Liver (tissue), 8 donors: ENCODE measurements at regions not wholly inside any gene's neighbourhood (a gene's known extent, or its start where the extent isn't known, plus 50 kb on each side); places are given as distances from the start of the nearest gene placed in this dataset.

ENCODE experiments used
- DNase-seq: peaks from one replicate; pipeline ENCODE4 v3.0.0-alpha.2; 2017; ENCODE audit warnings: low spot score
- H3K27ac ChIP-seq, 2 donors: one replicate each; pipeline ENCODE4 v1.7.0; 2013; ENCODE audit warnings: inconsistent platforms in 2 of 2, low read length in 2 of 2, control low read depth in 1 of 2, low read depth in 1 of 2, mild to moderate bottlenecking in 1 of 2
- H3K27me3 ChIP-seq, 4 donors: one replicate each; pipeline versions ENCODE4 v1.6.1 to v1.7.0; 2013; ENCODE audit warnings: low read length in 3 of 4, inconsistent platforms in 1 of 4, mild to moderate bottlenecking in 1 of 4, moderate library complexity in 1 of 4; ENCODE audit not compliant: control insufficient read depth in 4 of 4, insufficient read depth in 4 of 4
- H3K36me3 ChIP-seq, 4 donors: one replicate each; pipeline versions ENCODE4 v1.6.1 to v1.7.0; 2013; ENCODE audit warnings: low read length in 3 of 4, mild to moderate bottlenecking in 3 of 4, low read depth in 1 of 4, moderate library complexity in 1 of 4; ENCODE audit not compliant: control insufficient read depth in 4 of 4, insufficient read depth in 3 of 4
- H3K4me1 ChIP-seq, 4 donors: one replicate each; pipeline versions ENCODE4 v1.6.1 to v1.7.0; 2013; ENCODE audit warnings: low read length in 3 of 4, mild to moderate bottlenecking in 3 of 4, moderate library complexity in 1 of 4; ENCODE audit not compliant: control insufficient read depth in 4 of 4, insufficient read depth in 4 of 4
- H3K4me3 ChIP-seq, 3 donors: one replicate each; pipeline versions ENCODE4 v1.6.1 to v1.7.0; 2013; ENCODE audit warnings: low read length in 3 of 3, control low read depth in 1 of 3, low read depth in 1 of 3, mild to moderate bottlenecking in 1 of 3
- H3K9ac ChIP-seq, 2 donors: one replicate each; pipeline ENCODE4 v1.7.0; 2013; ENCODE audit warnings: low read length in 2 of 2, mild to moderate bottlenecking in 2 of 2, moderate library complexity in 2 of 2, control low read depth in 1 of 2, low read depth in 1 of 2
- H3K9me3 ChIP-seq, 4 donors: one replicate each; pipeline versions ENCODE4 v1.6.1 to v1.7.0; 2013; ENCODE audit warnings: low read length in 3 of 4; ENCODE audit not compliant: control insufficient read depth in 4 of 4
- EGR1 ChIP-seq, 2 donors: IDR thresholded peaks; 2 replicates each; pipeline ENCODE4 v1.6.1; 2016 to 2018; ENCODE audit warnings: antibody characterized with exemption in 2 of 2, low read depth in 2 of 2
- FOXA1 ChIP-seq: IDR thresholded peaks from 2 replicates; pipeline ENCODE4 v1.6.1; 2016; ENCODE audit warnings: antibody characterized with exemption
- FOXA2 ChIP-seq: IDR thresholded peaks from 2 replicates; pipeline ENCODE4 v1.6.1; 2016; ENCODE audit warnings: antibody characterized with exemption
- GABPA ChIP-seq, 2 donors: IDR thresholded peaks in 1 of 2; conservative IDR thresholded peaks in 1 of 2; 2 replicates each; pipeline ENCODE4 v1.6.1; 2016; ENCODE audit warnings: antibody characterized with exemption in 2 of 2, mild to moderate bottlenecking in 1 of 2, moderate library complexity in 1 of 2
- HNF4A ChIP-seq, 2 donors: conservative IDR thresholded peaks; 2 replicates each; pipeline ENCODE4 v1.6.1; 2016; ENCODE audit warnings: antibody characterized with exemption in 2 of 2, mild to moderate bottlenecking in 2 of 2
- HNF4G ChIP-seq: IDR thresholded peaks from 2 replicates; pipeline ENCODE4 v1.6.1; 2016; ENCODE audit warnings: antibody characterized with exemption
- JUND ChIP-seq, 2 donors: IDR thresholded peaks; 2 replicates each; pipeline ENCODE4 v1.6.1; 2016; ENCODE audit warnings: antibody characterized with exemption in 2 of 2
- NR2F2 ChIP-seq: IDR thresholded peaks from 2 replicates; pipeline ENCODE4 v1.6.1; 2016; ENCODE audit warnings: antibody characterized with exemption
- RAD21 ChIP-seq, 2 donors: IDR thresholded peaks; 2 replicates each; pipeline ENCODE4 v1.6.1; 2016; ENCODE audit warnings: antibody characterized with exemption in 2 of 2, mild to moderate bottlenecking in 2 of 2
- SP1 ChIP-seq: IDR thresholded peaks from 2 replicates; pipeline ENCODE4 v1.6.1; 2018; ENCODE audit warnings: antibody characterized with exemption, mild to moderate bottlenecking
- TAF1 ChIP-seq: conservative IDR thresholded peaks from 2 replicates; pipeline ENCODE4 v1.6.1; 2016; ENCODE audit warnings: antibody characterized with exemption, mild to moderate bottlenecking
- YY1 ChIP-seq: IDR thresholded peaks from 2 replicates; pipeline ENCODE4 v1.6.1; 2016; ENCODE audit warnings: antibody characterized with exemption, mild to moderate bottlenecking
- WGBS: extraction: QIAGEN DNeasy Blood & Tissue Kit; methylation state at CpG from one replicate; pipeline ENCODE4 v1.1.7; 2013; 5-methylcytosine and 5-hydroxymethylcytosine counted together
- TF ChIP-seq, protein P1 (sequence below): IDR thresholded peaks from 2 replicates; pipeline ENCODE4 v1.6.1; 2016; ENCODE audit warnings: antibody characterized with exemption, mild to moderate bottlenecking
- TF ChIP-seq, protein P2 (sequence below): IDR thresholded peaks from 2 replicates; pipeline ENCODE4 v1.6.1; 2016; ENCODE audit warnings: antibody characterized with exemption
- TF ChIP-seq, protein P3 (sequence below): fragments of 150-350 bp; IDR thresholded peaks from 2 replicates; pipeline ENCODE4 v1.5.1; 2017; ENCODE audit warnings: improper control_type of control experiment, low read depth, low read length; ENCODE audit not compliant: missing input control
- TF ChIP-seq, protein P4 (sequence below): IDR thresholded peaks from 2 replicates; pipeline ENCODE4 v1.6.1; 2016; ENCODE audit warnings: antibody characterized with exemption
- TF ChIP-seq, protein P5 (sequence below): IDR thresholded peaks from 2 replicates; pipeline ENCODE4 v1.6.1; 2016; ENCODE audit warnings: antibody characterized with exemption
- donor health status: healthy.
- donor health status: healthy.
- donor health status: healthy.
- donor health status: healthy.
- donor health status: healthy.

DNA sequence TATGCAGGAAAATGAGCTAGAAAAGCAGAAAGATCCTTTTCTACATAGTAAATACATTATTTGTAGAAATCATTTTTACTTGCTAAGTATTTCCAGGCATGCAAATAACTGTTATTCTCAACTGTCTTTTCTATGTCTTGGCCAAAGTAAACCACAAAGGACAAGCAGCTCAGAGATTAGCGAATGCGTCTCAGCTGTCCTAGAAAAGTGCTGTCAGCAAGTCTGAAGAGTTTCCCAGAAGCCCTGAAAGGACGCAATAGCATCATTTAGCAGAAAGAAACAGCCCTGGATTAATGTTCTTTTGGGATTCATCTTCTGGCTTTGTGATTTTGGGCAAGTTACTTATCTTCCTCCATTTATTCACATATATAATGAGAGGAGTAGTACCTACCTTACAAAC lies 100.3 kb downstream of the ZIC1 start (continued):
- TF ChIP-seq, protein P1, sequence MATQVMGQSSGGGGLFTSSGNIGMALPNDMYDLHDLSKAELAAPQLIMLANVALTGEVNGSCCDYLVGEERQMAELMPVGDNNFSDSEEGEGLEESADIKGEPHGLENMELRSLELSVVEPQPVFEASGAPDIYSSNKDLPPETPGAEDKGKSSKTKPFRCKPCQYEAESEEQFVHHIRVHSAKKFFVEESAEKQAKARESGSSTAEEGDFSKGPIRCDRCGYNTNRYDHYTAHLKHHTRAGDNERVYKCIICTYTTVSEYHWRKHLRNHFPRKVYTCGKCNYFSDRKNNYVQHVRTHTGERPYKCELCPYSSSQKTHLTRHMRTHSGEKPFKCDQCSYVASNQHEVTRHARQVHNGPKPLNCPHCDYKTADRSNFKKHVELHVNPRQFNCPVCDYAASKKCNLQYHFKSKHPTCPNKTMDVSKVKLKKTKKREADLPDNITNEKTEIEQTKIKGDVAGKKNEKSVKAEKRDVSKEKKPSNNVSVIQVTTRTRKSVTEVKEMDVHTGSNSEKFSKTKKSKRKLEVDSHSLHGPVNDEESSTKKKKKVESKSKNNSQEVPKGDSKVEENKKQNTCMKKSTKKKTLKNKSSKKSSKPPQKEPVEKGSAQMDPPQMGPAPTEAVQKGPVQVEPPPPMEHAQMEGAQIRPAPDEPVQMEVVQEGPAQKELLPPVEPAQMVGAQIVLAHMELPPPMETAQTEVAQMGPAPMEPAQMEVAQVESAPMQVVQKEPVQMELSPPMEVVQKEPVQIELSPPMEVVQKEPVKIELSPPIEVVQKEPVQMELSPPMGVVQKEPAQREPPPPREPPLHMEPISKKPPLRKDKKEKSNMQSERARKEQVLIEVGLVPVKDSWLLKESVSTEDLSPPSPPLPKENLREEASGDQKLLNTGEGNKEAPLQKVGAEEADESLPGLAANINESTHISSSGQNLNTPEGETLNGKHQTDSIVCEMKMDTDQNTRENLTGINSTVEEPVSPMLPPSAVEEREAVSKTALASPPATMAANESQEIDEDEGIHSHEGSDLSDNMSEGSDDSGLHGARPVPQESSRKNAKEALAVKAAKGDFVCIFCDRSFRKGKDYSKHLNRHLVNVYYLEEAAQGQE: no peak

DNA sequence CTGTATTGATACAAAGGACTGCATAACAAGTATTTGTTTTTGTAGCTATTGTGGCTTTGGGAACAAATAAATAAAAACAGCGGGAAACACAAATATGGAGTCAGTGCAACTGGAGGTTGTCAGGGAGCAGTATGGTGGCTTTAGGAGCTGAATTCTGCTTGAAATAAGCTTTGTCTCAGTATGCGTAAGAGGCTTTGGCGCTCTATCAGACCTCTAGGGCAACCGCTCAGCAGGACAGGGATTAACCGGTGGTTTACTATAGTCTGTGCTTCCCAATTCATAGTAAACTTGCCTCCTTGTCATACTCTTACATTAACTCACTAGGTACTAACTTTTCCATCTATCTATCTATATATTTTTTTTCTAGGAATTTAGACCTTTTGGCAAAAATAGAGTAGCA lies 104.6 kb downstream of the ZIC1 start:
- H3K4me3 ChIP-seq: no peak overlapping the region
- no peaks in the 10 kb centered on the region for H3K9me3 ChIP-seq
- H3K36me3 ChIP-seq: no peaks in the 10 kb centered on the region
- H3K9ac ChIP-seq: no peak overlapping the region
- WGBS: 53% methylated on average over 5 of the region's 5 CpGs
- TF ChIP-seq NR2F2: no peak
- H3K4me1 ChIP-seq: no peaks in the 10 kb centered on the region
- no peak for DNase-seq
- H3K27me3 ChIP-seq: no peaks in the 10 kb centered on the region
- H3K27ac ChIP-seq: no peak overlapping the region

DNA sequence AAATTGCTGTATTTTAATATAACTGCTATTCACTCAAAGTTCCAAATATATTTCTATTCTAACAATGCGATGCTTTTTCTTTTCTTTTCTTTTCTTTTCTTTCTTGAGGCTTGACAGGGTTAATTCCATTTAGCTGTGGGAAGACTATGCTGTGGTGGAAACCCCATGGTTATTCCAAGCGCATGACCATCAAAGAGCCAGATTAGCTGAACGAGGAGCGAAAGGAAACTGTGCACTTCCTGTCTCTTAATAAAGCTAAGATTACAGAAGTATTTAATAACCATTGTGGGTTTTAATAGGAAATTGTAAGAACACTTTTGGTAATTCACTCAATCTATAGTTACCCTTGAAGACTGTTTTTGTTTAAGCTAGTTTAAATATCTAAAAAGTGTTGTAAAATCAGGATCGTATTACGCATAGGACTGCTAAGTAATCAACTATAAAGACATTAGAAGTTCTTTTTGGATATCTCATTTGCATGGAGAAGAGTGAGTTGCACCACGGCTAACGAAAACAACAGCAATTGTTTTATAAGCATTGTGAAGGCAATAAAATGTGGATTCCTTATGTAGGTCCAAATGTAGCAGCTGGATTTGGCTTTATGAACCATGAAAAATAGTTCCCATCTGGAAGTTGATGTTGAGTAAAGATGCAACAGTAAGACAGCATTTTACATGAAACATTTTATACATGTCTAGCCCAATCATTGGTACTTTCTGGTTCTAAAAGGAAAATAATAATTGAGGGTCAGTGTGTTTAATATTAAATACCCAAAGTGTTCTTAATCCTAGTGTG lies 105.4 kb downstream of the ZIC1 start:
- Histone ChIP-seq H3K9ac (no peak overlapping the region), H3K9me3 (no peaks in the 10 kb centered on the region), H3K27ac (no peak overlapping the region), H3K4me1 (no peaks in the 10 kb centered on the region), H3K4me3 (no peak overlapping the region), H3K36me3 (no peaks in the 10 kb centered on the region), H3K27me3 (no peaks in the 10 kb centered on the region)
- no peak for TF ChIP-seq FOXA1
- no peak for TF ChIP-seq FOXA2
- TF ChIP-seq TAF1: no peak
- TF ChIP-seq, protein P2, sequence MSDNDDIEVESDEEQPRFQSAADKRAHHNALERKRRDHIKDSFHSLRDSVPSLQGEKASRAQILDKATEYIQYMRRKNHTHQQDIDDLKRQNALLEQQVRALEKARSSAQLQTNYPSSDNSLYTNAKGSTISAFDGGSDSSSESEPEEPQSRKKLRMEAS: no peak
- TF ChIP-seq YY1: no peak
- TF ChIP-seq HNF4G: no peak
- TF ChIP-seq SP1: no peak
- no peak for TF ChIP-seq HNF4A (conservative IDR thresholded peaks at IDR 0.05)
- TF ChIP-seq, protein P3, sequence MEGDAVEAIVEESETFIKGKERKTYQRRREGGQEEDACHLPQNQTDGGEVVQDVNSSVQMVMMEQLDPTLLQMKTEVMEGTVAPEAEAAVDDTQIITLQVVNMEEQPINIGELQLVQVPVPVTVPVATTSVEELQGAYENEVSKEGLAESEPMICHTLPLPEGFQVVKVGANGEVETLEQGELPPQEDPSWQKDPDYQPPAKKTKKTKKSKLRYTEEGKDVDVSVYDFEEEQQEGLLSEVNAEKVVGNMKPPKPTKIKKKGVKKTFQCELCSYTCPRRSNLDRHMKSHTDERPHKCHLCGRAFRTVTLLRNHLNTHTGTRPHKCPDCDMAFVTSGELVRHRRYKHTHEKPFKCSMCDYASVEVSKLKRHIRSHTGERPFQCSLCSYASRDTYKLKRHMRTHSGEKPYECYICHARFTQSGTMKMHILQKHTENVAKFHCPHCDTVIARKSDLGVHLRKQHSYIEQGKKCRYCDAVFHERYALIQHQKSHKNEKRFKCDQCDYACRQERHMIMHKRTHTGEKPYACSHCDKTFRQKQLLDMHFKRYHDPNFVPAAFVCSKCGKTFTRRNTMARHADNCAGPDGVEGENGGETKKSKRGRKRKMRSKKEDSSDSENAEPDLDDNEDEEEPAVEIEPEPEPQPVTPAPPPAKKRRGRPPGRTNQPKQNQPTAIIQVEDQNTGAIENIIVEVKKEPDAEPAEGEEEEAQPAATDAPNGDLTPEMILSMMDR: no peak
- TF ChIP-seq JUND (IDR thresholded peaks at IDR 0.05): no peak
- no peak for TF ChIP-seq GABPA (IDR thresholded peaks at IDR 0.05 in 1 of 2, conservative IDR thresholded peaks at IDR 0.05 in 1 of 2)
- TF ChIP-seq RAD21 (IDR thresholded peaks at IDR 0.05): no peak
- TF ChIP-seq EGR1 (IDR thresholded peaks at IDR 0.05; ENCODE audit: low read depth in 2 of 2): no peak
- TF ChIP-seq, protein P4, sequence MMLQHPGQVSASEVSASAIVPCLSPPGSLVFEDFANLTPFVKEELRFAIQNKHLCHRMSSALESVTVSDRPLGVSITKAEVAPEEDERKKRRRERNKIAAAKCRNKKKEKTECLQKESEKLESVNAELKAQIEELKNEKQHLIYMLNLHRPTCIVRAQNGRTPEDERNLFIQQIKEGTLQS: no peak
- TF ChIP-seq, protein P5, sequence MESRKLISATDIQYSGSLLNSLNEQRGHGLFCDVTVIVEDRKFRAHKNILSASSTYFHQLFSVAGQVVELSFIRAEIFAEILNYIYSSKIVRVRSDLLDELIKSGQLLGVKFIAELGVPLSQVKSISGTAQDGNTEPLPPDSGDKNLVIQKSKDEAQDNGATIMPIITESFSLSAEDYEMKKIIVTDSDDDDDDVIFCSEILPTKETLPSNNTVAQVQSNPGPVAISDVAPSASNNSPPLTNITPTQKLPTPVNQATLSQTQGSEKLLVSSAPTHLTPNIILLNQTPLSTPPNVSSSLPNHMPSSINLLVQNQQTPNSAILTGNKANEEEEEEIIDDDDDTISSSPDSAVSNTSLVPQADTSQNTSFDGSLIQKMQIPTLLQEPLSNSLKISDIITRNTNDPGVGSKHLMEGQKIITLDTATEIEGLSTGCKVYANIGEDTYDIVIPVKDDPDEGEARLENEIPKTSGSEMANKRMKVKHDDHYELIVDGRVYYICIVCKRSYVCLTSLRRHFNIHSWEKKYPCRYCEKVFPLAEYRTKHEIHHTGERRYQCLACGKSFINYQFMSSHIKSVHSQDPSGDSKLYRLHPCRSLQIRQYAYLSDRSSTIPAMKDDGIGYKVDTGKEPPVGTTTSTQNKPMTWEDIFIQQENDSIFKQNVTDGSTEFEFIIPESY: no peak
- 63% methylated on average over 8 of the region's 8 CpGs for WGBS
- DNase-seq: no peak
